GM12891 (cell line): ENCODE measurements at regions not wholly inside any gene's neighbourhood (a gene's known extent, or its start where the extent isn't known, plus 50 kb on each side); places are given as distances from the start of the nearest gene placed in this dataset.

ENCODE experiments used
- POLR2A ChIP-seq: IDR thresholded peaks from 2 replicates; pipeline ENCODE4 v1.6.1; 2011; ENCODE audit warnings: low read depth, low read length, control low read depth
- POLR2AphosphoS5 ChIP-seq: IDR thresholded peaks from 2 replicates; pipeline ENCODE4 v1.6.1; 2011; ENCODE audit warnings: low read depth, low read length, control low read depth

DNA sequence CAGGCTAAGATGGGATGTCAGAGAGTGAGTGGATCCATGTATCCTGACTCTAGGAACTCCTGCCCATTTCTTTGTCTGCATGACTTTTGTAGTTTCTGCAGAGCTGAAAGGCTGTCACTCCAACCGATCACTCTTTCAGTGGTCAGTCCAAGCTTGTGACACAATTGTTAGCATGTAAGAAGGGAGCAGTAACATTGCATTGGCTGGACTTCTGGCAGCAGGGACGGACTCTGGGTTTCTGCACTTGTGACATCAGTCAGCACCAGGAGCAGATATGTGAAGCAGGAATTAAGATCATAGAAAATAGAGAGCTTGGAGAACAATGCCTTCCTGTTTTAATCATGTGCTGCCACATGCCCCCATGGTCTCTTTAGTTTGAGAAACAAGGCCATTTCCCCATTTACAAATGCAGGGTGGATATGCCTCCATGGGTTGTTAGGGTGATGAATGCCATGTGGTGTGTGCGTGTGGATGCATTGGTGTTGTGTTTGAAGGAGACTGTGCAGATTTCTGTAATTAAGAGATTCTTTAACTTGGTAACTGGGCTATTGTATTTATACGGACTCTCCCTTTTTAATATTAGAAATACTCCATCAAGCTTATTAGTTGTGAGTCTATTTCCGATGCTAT is 214.3 kb upstream of the EPHA4 start:
- no peak for TF ChIP-seq POLR2A
- TF ChIP-seq POLR2AphosphoS5 = no peak
